ENCODE measurements at regions not wholly inside any gene's neighbourhood (a gene's known extent, or its start where the extent isn't known, plus 50 kb on each side); places are given as distances from the start of the nearest gene placed in this dataset.

DNA sequence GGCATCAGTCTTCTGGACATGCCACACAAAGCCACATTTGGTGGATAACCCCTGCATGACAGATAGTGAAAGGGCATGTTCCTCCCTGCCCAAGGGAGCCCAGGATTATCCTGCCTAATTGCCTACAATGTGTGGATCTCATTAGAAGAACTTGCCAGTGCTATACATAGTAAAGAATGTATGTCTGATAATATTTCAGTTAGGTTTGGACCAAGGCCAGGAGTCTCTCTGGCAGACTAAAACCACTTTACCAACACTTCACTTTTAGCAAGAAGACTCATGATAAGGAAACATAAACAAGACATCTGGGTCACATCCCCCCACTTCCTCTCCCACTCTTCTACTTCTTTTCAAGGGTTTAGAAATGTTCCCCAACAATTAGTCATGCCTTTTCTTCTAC is 196.7 kb downstream of the MTERF1 start:
- peak overlapping the region; percentile 46 to 71 (median 63) for H3K4me2 ChIP-seq
- peaks cover 13 to 22% (median 19%) of the 10 kb centered on the region in 10 experiments for H3K4me1 ChIP-seq
- H3K9me3 ChIP-seq (replicated peaks in 1 of 11) = peaks cover 39 to 49% (median 44%) of the 10 kb centered on the region in 11 experiments
- H3K27me3 ChIP-seq = no peaks in the 10 kb centered on the region
- no peak overlapping the region for H3K4me3 ChIP-seq
- H3K9ac ChIP-seq = 0 out of 22 replicates have a peak overlapping the region, but pooled peaks of 1 of the 11 experiments have one; percentile 21
- peak overlapping the region in 9 of 11 experiments; percentile 3 to 66 (median 35); a peak in 12 of 22 replicates for H3K27ac ChIP-seq
- H3K36me3 ChIP-seq = peaks cover 0 to 14% (median 0%) of the 10 kb centered on the region in 11 experiments; a peak in 3 of 22 replicates
- H4K20me1 ChIP-seq = no peaks in the 10 kb centered on the region
- TF ChIP-seq Cebpa-rat (IDR thresholded peaks at IDR 0.05) = no peak

DNA sequence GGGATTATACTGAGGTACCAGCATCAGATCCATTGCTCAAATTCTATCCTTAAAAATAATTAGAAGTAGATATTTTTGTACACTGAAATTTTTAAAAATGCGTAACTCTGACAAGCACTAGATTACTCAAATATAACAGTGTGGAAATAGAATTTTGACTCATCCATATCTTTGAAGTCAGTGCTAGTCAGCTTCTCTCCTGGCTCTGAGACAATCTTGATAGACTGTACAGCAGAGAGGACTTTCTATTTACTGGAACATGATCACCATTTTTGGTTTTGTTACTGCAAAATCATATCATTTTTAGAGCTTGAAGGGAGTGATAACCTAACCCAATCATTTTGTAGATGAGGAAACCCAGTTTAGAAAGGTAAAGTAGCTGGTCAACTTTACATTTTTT is 195.0 kb downstream of the MTERF1 start:
- H3K4me3 ChIP-seq = no peak overlapping the region
- no peaks in the 10 kb centered on the region for H4K20me1 ChIP-seq
- no peak for TF ChIP-seq Cebpa-rat (IDR thresholded peaks at IDR 0.05)
- H3K4me1 ChIP-seq = peaks cover 13 to 22% (median 19%) of the 10 kb centered on the region in 10 experiments
- H3K9me3 ChIP-seq (replicated peaks in 1 of 11) = peaks cover 22 to 32% (median 27%) of the 10 kb centered on the region in 11 experiments
- no peak overlapping the region for H3K9ac ChIP-seq
- H3K4me2 ChIP-seq = no peak overlapping the region
- H3K27me3 ChIP-seq = no peaks in the 10 kb centered on the region
- H3K36me3 ChIP-seq = peaks cover 0 to 14% (median 0%) of the 10 kb centered on the region in 11 experiments; a peak in 3 of 22 replicates
- no peak overlapping the region for H3K27ac ChIP-seq

DNA sequence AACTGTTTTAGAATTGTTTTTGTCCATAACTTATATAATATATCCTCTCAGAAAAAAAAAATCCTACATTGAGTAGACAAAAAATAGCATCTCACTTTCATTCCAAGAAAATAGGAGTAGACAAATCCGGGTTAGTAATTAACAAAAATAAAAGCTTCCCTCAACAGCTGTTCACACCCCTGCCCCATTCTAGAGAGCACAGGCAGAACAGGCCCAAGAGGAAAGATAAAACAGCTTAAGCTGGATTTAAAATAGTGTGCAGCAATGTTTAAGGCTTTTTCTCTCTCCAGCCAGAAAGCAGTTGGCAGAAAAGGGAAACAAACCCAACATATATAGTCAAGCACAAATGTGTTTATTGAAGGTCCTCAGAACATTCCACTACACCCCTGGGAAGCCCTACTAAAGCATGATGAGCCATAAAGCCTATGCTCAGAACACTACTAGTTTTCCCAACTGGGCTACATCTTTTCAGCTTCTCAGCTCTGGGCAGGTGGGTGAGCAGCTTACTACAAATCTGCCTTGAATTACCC is 189.9 kb downstream of the MTERF1 start:
- Histone ChIP-seq H3K9ac (no peak overlapping the region), H4K20me1 (no peaks in the 10 kb centered on the region), H3K4me3 (no peak overlapping the region), H3K9me3 (replicated peaks in 1 of 11) (peaks cover 0 to 9% (median 5%) of the 10 kb centered on the region in 11 experiments; a peak in 6 of 22 replicates), H3K36me3 (no peaks in the 10 kb centered on the region), H3K27me3 (no peaks in the 10 kb centered on the region), H3K4me2 (no peak overlapping the region), H3K27ac (no peak overlapping the region), H3K4me1 (no peaks in the 10 kb centered on the region)
- no peak for TF ChIP-seq Cebpa-rat (IDR thresholded peaks at IDR 0.05)

GRCh38 chr7:91691865-91692264 is 188.6 kb downstream of the MTERF1 start:
- H3K4me3 ChIP-seq = no peak overlapping the region
- H3K27me3 ChIP-seq = no peaks in the 10 kb centered on the region
- no peaks in the 10 kb centered on the region for H3K36me3 ChIP-seq
- TF ChIP-seq Cebpa-rat (IDR thresholded peaks at IDR 0.05) = no peak
- H4K20me1 ChIP-seq = no peaks in the 10 kb centered on the region
- H3K9me3 ChIP-seq (replicated peaks in 1 of 11) = peaks cover 0 to 9% (median 5%) of the 10 kb centered on the region in 11 experiments; a peak in 6 of 22 replicates
- no peak overlapping the region for H3K4me2 ChIP-seq
- H3K27ac ChIP-seq = no peak overlapping the region
- H3K9ac ChIP-seq = no peak overlapping the region
- H3K4me1 ChIP-seq = no peaks in the 10 kb centered on the region

- H3K4me2 ChIP-seq = no peak overlapping the region
- no peak overlapping the region for H3K4me3 ChIP-seq
- no peak for TF ChIP-seq Cebpa-rat (IDR thresholded peaks at IDR 0.05)
- no peak overlapping the region for H3K9ac ChIP-seq
- no peaks in the 10 kb centered on the region for H3K27me3 ChIP-seq
- no peaks in the 10 kb centered on the region for H3K4me1 ChIP-seq
- no peaks in the 10 kb centered on the region for H4K20me1 ChIP-seq
- H3K36me3 ChIP-seq = no peaks in the 10 kb centered on the region
- H3K27ac ChIP-seq = no peak overlapping the region
- H3K9me3 ChIP-seq (replicated peaks in 1 of 11) = peaks cover 0 to 4% (median 0%) of the 10 kb centered on the region in 11 experiments; a peak in 1 of 22 replicates
Measured at GRCh38 chr7:91692800-91693199, 187.7 kb downstream of the MTERF1 start.

GRCh38 chr7:91694351-91694841 is 186.1 kb downstream of the MTERF1 start:
- Histone ChIP-seq H3K4me2 (no peak overlapping the region), H4K20me1 (no peaks in the 10 kb centered on the region), H3K9me3 (replicated peaks in 1 of 11) (peaks cover 12 to 20% (median 14%) of the 10 kb centered on the region in 11 experiments), H3K4me1 (no peaks in the 10 kb centered on the region), H3K36me3 (no peaks in the 10 kb centered on the region), H3K27me3 (no peaks in the 10 kb centered on the region), H3K4me3 (no peak overlapping the region), H3K9ac (no peak overlapping the region), H3K27ac (no peak overlapping the region)
- TF ChIP-seq Cebpa-rat (IDR thresholded peaks at IDR 0.05) = no peak

GRCh38 chr7:91710881-91711280 is 169.6 kb downstream of the MTERF1 start:
- Histone ChIP-seq H3K9me3 (replicated peaks in 1 of 11) (peaks cover 14 to 31% (median 19%) of the 10 kb centered on the region in 11 experiments; a peak in 21 of 22 replicates), H3K4me1 (no peaks in the 10 kb centered on the region), H3K36me3 (no peaks in the 10 kb centered on the region), H3K4me3 (no peak overlapping the region), H3K9ac (no peak overlapping the region), H3K4me2 (no peak overlapping the region), H3K27me3 (no peaks in the 10 kb centered on the region), H3K27ac (no peak overlapping the region), H4K20me1 (no peaks in the 10 kb centered on the region)
- TF ChIP-seq Cebpa-rat (IDR thresholded peaks at IDR 0.05) = no peak

DNA sequence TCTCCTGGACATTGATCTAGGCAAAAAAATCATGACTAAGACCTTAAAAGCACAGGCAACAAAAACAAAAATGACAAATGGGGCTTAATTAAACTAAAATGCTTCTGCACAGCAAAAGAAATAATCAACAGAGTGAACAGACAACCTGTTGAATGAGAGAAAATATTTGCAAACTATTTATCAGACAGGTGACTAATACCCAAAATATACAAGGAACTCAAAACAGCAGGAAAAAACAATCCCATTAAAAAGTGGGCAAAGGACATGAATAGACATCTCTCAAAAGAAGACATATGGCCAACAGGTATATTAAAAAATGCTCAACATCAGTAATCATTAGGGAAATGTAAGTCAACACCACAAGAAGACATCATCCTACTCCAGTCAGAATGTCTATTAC is 166.8 kb downstream of the MTERF1 start:
- Histone ChIP-seq H3K4me3 (no peak overlapping the region), H3K27me3 (no peaks in the 10 kb centered on the region), H3K9me3 (replicated peaks in 1 of 11) (peaks cover 4 to 7% (median 5%) of the 10 kb centered on the region in 11 experiments; a peak in 17 of 22 replicates), H3K27ac (no peak overlapping the region), H3K4me2 (no peak overlapping the region), H3K9ac (no peak overlapping the region), H4K20me1 (no peaks in the 10 kb centered on the region), H3K4me1 (no peaks in the 10 kb centered on the region), H3K36me3 (no peaks in the 10 kb centered on the region)
- no peak for TF ChIP-seq Cebpa-rat (IDR thresholded peaks at IDR 0.05)

- Histone ChIP-seq H3K4me3 (no peak overlapping the region), H4K20me1 (no peaks in the 10 kb centered on the region), H3K9me3 (replicated peaks in 1 of 11) (peaks cover 0 to 18% (median 10%) of the 10 kb centered on the region in 11 experiments; a peak in 13 of 22 replicates), H3K4me1 (no peaks in the 10 kb centered on the region), H3K9ac (no peak overlapping the region), H3K4me2 (no peak overlapping the region), H3K27me3 (no peaks in the 10 kb centered on the region), H3K36me3 (no peaks in the 10 kb centered on the region), H3K27ac (no peak overlapping the region)
- TF ChIP-seq Cebpa-rat (IDR thresholded peaks at IDR 0.05) = no peak
Measured at GRCh38 chr7:91717681-91718470, 162.6 kb downstream of the MTERF1 start.

Measured in BLaER1 treated with 17β-estradiol and CSF1 and Interleukin-3, amounts not matched to agents 10 nM and 100 nM (cell line).